Dermis microvascular lymphatic vessel endothelial cell (primary cell): ENCODE measurements at regions not wholly inside any gene's neighbourhood (a gene's known extent, or its start where the extent isn't known, plus 50 kb on each side); places are given as distances from the start of the nearest gene placed in this dataset.

ENCODE experiments used
- DNase-seq, 2 donors: peaks; one replicate each; pipeline versions ENCODE4 v3.0.0 to v3.0.0-alpha.2; 2010; ENCODE audit warnings: low read depth in 2 of 2

GRCh38 chr1:177848577-177848976 is 121.3 kb downstream of the SEC16B start:
- no peak for DNase-seq

DNA sequence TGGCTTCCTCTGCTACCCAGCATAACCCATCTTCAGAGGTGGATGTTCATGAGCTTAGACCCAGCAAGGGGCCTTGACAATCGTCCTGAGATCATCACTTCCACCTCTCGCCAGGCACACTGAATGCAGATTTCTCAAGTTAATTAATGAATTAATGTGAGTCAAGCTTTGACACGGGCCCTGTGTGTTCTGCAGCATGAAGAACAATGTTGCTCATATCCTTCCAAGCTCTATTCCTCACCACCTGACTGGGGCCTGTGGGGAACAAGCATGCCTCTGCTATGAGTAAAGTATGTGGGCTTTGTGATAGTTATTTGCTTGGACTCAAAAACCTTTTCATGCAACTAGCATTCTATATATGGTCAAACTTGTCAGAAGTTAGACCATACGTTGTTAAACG is 122.0 kb downstream of the SEC16B start:
- no peak for DNase-seq

DNA sequence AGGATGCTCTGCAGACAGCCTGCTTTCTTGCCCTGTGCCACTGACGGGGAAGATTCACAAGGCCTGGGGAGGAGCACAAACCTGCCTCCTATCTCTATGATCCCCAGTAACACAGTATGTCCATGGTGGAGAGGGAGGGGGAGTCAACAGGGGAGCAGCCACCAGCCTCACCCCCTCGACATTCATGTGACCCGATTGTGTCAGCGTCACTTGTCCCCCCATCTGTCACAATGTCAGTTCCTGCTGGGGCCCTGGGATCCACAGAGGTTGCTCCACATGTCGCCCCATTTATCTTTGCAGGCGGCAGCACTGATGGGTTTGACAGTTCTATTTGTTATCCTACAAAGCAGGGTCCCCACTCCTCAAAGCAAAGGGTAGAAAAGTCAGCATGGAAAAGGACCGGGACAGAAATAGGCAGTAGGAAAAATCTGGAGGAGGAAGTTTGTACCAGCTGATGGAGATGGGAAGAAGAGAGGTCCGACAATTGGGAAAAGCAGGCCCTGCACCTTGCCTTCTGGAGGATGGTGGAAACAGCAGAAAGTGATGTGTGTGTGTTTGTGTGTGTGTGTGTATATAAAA is 130.9 kb downstream of the SEC16B start:
- DNase-seq = no peak

DNA sequence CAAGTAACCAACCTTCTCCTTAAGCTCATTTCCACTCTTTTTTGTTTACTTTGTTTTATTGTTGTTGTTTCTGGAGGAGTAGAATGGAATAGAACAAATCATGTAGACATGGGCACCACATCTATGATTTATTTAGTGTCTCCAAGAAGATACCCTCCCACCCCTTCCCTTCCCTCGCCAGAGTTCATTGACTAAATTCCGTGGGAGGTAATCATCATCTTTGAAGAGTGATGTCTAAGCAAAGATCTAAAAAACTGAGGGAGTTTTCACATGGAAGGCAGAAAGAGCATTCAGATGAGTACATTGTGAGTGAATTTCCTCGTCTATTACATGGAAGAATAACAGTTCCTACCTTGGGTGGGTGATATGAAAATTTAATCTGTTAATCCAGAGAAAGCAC is 136.2 kb downstream of the SEC16B start:
- no peak for DNase-seq

DNA sequence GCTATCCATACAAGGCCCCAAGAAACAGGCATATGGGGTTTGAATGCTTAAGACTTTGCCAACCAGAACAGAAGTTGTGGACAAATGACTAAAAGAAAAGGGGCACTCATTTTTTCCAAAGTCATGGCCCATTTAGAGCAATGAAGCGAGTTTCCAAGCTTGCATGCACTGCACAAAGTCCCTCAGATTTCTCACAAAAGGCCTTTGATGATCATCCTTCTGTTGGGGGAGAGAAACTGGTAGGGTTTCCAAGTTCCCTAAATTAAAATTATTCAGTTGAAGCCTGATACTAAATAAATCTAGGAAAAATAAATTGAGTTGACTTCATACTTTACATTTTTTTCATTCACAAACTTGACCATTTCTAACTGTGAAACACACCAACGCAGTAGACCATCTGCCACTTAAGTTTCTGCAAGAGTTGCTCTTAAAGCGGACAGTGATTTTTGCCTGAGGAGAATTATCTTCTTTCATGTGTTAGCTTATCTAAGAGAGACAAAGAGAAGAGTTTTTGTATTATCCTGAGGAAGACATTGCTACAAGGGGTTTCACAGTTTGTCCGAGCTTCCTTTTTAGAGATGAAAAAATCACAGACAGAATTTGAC is 139.2 kb downstream of the SEC16B start:
- no peak for DNase-seq

DNA sequence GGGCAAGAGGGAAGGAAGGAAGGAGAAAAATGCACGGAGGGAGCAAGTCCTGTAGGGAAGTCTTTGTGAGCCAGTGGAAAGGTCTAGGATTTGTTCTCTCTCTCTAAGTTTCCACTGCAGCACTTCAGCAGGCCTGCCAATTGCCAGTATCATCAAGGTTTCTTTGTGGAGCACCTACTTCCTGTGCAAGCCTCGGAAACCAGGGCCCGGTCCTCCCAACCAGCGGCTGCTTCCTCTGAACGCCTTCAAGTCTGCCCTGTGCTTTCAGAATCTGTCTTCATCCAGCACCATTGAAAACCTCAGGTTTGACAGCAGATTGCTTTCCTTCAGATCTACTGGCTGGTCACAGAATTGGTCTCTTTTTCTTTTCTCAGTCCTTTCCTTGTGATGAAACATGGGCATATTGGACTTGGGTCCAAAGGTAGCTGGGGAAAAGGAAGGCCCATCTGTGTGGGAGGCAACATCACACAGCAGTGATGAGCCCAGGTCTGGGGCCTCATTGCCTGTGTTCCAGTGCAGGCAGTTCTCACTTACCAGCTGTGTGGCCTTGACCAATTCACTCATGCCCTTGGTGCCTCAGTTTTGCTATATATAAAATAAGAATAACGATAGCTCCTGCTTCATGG is 144.5 kb downstream of the SEC16B start:
- no peak for DNase-seq

GRCh38 chr1:177824508-177824982 is 145.3 kb downstream of the SEC16B start:
- DNase-seq = no peak

DNA sequence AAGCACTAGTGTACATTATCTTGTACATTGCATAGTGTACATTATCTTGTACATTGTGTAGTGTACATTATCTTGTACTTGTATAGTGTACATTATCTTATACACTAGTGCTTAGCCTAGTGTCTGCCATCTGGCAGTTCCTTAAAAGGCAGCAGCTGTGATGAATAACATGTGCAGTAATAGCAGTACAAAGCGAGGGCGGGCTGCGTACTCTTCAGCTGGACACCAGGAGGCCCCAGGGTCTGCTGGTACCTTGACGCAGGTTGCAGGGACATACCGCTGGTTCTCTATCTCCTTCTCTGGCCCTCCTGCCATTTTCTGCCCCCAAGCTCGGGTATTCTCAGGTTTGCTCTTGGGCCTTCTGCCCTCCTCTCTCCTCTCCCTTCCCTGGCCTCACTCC is 149.6 kb downstream of the SEC16B start:
- DNase-seq = no peak

DNA sequence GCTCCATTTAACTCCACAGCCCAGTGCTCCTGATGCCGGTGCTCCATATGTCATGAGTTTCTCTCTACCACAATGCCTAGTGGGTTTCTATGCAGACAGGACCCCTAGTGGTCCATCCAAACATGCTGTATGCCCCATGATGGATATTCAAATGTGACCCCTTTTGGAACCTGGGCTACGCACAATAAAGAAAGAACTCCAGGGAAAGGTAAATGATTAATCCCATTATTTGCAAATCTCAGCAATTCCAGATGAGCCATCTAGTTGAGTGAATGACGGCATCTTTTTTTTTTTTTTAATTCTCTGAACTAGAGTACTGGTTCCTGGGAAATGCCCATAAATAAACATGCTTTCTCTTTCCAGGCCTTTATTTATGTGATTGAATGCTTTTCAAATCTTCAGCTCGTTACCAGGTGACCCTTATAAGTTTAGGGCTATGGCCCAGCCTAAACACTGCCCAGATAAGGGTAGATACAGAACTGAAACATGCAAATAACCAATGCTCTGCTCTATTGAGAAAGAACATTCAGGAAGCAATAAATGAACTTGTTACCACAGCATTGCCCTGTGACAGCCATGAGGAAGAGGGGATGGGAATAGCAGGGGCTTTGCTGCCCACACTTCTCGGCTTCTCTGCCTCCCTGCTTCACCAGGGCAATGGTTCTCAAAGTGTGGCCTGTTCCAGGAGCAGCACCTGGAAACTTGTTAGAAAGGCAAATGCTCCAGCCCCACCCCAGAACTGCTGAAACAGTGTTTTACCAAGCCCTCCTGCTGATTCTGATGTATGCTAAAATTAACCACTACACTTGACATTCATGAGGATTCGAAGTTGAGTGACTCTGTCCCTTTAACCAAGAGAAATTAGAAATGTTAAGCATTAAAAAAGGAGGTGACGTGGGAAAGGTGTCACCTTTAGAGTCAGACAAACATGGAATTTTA is 151.7 kb downstream of the SEC16B start:
- DNase-seq = no peak

- DNase-seq = no peak
These were observed 157.2 kb downstream of the SEC16B start for GRCh38 chr1:177812650-177813049.

DNA sequence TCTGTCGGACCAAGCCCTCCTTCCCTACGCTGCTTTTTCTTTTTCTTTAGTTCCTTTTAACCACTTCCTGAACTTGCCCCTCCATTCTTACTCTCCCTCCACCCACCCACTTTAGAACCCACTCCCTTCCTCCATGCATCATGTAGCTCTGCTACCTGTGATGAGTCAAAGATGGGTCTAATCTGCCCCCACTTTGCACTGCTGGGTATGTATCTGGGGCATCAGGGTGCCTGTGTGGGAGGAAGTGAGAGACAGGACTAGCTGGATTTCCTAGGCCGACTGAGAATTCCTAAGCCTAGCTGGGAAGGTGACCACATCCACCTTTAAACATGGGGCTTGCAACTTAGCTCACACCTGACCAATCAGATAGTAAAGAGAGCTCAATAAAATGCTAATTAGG is 157.7 kb downstream of the SEC16B start:
- no peak for DNase-seq

DNA sequence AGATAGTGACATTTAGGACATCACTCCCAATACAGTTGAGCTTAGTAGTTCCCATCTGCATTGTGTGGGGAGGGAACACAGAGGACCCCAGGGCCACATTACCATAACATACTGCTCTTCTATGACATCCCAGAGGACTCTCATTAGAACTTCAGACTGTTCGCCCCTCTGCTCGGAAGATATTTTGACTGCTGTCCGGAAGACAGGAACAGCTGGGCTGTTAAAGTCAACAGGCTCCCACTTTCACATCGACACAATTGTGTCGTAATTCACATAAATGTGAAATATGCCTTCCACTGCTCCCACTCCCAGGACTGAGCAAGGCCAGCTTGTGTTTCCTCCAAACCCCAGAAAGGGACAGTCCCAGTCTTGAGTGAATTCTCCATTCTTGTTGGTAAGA is 158.4 kb downstream of the SEC16B start:
- no peak for DNase-seq

DNA sequence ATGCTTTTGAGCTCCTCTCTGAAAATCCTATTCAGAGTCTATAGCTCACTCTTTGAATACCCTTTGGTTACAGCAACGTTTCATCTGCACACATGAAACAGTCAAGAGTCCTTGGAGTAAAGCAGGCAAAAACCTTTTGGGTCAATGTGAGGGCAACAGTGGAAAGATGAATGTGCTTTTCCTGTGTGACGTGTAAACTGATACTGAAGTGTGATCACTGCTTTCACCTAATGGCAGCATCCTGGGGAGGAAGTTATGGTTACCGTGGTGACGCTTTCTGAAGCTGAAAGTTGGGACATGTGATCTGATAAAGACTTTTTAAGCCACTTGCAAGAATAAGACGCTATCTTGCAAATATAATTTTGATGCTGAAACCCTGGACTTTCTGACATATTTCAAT is 160.0 kb downstream of the SEC16B start:
- no peak for DNase-seq

DNA sequence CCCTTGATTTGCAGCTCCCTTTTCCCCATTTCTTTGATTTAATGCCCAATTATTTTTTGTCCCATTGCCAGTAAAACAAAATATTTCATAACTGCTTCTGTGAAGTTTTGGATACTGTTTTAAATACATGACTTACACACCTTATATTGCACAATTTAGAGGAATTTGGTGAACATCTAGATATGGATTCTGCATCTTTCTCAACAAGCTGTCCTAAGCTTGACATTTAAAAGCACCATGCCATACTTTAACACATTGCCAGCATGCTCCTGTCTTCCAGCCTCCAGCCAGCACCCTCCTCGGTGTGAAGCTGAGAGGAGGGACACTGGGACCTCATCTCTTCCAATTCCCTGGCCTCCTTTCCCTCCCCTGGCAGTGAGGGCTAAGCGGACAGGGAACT is 167.6 kb downstream of the SEC16B start:
- DNase-seq = no peak

DNA sequence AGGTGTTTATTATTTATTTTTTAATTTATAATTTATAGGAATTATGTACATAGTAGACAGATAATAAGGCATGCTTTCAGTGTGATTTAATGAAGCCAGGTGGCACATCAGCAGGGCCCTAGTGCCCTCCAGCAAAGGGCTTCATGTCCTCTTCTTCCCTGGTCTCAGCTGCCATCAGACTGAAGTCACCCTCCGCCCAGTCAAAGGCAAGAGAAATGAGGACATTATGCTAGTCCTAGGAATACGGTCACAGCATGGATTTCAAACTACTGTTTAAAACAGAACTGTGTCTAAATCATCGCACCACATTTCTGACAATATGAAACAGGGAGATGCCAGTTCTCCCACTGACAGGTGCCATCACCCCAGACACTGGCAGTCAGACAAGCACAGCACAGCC is 168.1 kb downstream of the SEC16B start:
- no peak for DNase-seq

GRCh38 chr1:177800400-177801088 is 169.3 kb downstream of the SEC16B start:
- DNase-seq = no peak

- DNase-seq = no peak
These were observed 170.1 kb downstream of the SEC16B start for GRCh38 chr1:177799746-177800145.

- DNase-seq = no peak
These were observed 171.2 kb downstream of the SEC16B start for GRCh38 chr1:177798614-177799013.

GRCh38 chr1:177796561-177796960 is 173.3 kb downstream of the SEC16B start:
- no peak for DNase-seq

- no peak for DNase-seq
These were observed 175.4 kb downstream of the SEC16B start for GRCh38 chr1:177794376-177794991.

DNA sequence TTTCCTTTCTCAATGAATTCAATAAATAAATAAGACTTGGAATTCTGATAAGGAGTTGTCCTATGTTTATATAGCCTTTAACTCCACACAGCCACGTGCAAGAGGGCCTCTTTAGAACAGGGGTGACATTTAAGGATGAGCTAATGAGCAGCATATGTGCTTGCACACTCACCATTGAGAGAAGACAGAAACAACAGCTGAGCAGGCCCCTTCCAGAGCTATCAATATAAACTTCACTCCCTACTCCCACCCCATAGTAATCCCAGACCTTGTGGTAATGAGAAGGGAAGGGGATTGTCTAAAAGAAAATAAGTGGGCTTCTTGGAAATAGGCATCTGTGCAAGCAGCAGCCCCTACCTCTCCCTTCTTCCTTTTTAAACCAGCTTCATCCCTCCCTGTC is 176.0 kb downstream of the SEC16B start:
- no peak for DNase-seq
